AG09309 (cell line): ENCODE measurements at regions not wholly inside any gene's neighbourhood (a gene's known extent, or its start where the extent isn't known, plus 50 kb on each side); places are given as distances from the start of the nearest gene placed in this dataset.

Source experiments
- DNase-seq: peaks from one replicate; pipeline ENCODE4 v3.0.0-alpha.2; 2010; ENCODE audit warnings: low read depth
- H3K4me3 ChIP-seq: 2 replicates; pipeline ENCODE4 v1.5.1; 2011; ENCODE audit warnings: mild to moderate bottlenecking, low read depth, low read length, moderate library complexity; ENCODE audit not compliant: control insufficient read depth
- CTCF ChIP-seq: IDR thresholded peaks from 2 replicates; pipeline ENCODE4 v1.5.1; 2011; ENCODE audit warnings: mild to moderate bottlenecking, low read depth, low read length, inconsistent platforms; ENCODE audit not compliant: insufficient read depth, control insufficient read depth; ENCODE audit errors: missing control alignments

GRCh38 chrX:78452356-78452755, 124.9 kb upstream of the CYSLTR1 start:
- no peak for TF ChIP-seq CTCF
- DNase-seq = no peak
- no peak overlapping the region for H3K4me3 ChIP-seq

- H3K4me3 ChIP-seq = no peak overlapping the region
- no peak for TF ChIP-seq CTCF
- DNase-seq = no peak
These were observed 110.2 kb upstream of the CYSLTR1 start for GRCh38 chrX:78437621-78438020.

DNA sequence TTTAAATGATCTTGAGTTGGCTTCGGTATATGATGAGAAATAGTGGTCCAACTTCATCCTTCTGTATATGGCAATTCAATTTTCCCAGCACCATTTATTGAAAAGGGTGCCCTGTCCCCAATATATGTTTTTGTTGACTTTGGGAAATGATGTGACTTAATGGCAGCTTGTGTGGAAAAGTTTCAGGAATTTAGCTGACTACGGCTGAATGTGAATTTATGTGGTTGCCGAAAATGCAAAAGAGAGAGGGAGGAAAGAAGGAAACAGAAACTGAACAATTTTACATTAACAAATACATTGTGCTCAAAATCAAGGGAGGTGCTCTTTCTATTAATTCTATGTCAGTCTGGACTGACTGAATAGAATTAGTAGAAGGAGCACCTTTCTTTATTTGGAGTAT, 101.8 kb upstream of the CYSLTR1 start:
- no peak for DNase-seq
- H3K4me3 ChIP-seq = no peak overlapping the region
- no peak for TF ChIP-seq CTCF

DNA sequence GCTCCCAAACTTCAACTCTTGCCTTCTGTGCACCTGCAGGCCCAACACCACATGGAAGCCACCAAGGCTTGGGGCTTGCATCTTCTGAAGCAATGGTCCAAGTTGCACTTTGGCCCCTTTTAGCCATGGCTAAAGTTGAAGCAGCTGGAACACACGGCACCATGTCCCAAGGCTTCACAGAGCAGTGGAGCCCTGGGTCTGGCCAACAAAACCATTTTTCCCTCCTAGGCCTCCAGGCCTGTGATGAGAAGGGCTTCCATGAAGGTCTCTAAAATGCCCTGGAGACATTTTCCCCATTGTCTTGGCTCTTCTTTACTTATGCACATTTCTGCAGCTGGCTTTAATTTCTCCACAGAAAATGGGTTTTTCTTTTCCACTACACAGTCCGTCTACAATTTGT, 61.3 kb upstream of the CYSLTR1 start:
- no peak overlapping the region for H3K4me3 ChIP-seq
- DNase-seq = no peak
- no peak for TF ChIP-seq CTCF

DNA sequence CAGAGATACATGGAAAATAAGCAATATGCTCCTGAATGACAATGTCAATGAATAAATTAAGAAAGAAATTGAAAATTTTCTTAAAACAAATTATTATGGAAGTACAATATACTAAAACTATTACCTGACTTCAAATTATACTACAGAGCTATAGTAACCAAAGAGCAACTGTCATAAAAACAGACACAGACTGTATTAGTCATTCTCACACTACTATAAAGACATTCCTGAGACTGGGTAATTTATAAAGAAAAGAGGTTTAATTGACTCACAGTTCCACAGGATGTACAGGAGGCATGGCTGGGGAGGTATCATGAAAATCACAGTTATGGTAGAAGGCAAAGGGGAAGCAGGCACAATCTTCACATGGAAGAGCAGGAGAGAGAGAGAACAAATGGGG, 60.0 kb upstream of the CYSLTR1 start:
- no peak for DNase-seq
- no peak for TF ChIP-seq CTCF

DNA sequence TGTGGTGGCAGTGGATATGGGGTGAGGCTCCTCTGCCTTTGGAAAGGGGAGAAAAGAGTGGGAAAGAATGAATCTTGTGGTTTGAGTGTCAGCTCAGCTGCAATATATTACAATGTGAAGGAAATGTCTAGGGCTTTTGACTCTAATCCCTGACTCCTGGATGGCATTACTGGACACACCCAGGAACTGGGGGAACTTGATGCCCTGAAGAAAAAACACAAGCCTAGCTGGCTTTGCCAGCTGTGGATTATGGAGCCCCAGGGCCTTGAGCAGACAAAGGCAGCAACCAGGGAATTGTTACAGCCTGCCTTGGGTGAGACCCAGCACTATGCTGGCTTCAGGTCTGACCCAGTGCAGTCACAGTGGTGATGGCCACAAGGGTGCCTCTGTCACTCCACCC, 57.1 kb upstream of the CYSLTR1 start:
- no peak overlapping the region for H3K4me3 ChIP-seq
- no peak for DNase-seq
- no peak for TF ChIP-seq CTCF

More for the DNA sequence above, 60.0 kb upstream of the CYSLTR1 start:
- H3K4me3 ChIP-seq = no peak overlapping the region

DNA sequence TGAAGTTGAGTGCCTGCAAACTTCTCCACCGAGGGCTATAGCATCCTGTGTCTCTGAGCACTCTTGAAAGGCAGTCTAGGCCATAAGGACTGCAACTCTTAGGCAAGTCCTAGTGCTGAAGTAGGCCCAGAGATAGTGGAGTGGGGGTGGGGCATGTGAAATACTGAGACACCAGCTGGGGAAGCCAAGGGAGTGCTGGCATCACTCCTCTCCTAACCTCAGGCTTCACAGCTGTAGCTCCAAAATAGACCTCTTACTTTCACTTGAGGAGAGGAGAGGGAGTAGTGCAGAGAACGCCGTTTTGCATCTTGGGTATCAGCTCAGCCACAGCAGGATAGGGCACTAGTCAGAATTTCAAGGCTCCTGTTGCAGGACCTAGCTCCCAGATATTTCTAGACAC, 56.2 kb upstream of the CYSLTR1 start:
- no peak for DNase-seq
- no peak for TF ChIP-seq CTCF
- H3K4me3 ChIP-seq = no peak overlapping the region
